Adrenal gland (tissue), 9 donors: ENCODE measurements at regions not wholly inside any gene's neighbourhood (a gene's known extent, or its start where the extent isn't known, plus 50 kb on each side); places are given as distances from the start of the nearest gene placed in this dataset.

ENCODE experiments used
- DNase-seq, 7 donors: peaks; one replicate each; pipeline ENCODE4 v3.0.0-alpha.2; 2019 to 2020
- H3K27ac ChIP-seq, 5 donors: fragments of 200-600 bp; sonication (generic) in 4 of 5; 1 replicate in 3 of 5; 2 replicates in 2 of 5; pipeline versions ENCODE4 v1.5.1 to v1.8.0; 2016 to 2020; ENCODE audit warnings: mild to moderate bottlenecking in 1 of 5
- H3K27me3 ChIP-seq: fragments of 200-600 bp; 2 replicates; pipeline ENCODE4 v1.8.0; 2021
- H3K36me3 ChIP-seq, 2 donors: fragments of 200-600 bp; replicated peaks in 1 of 2; 1 replicate in 1 of 2; 2 replicates in 1 of 2; pipeline versions ENCODE4 v1.5.1 to v1.8.0; 2018 to 2022
- H3K4me1 ChIP-seq, 2 donors: fragments of 200-600 bp; replicated peaks in 1 of 2; 1 replicate in 1 of 2; 2 replicates in 1 of 2; pipeline versions ENCODE4 v1.5.1 to v1.8.0; 2018 to 2021
- H3K4me3 ChIP-seq, 4 donors: fragments of 200-600 bp; sonication (generic) in 3 of 4; one replicate each; pipeline ENCODE4 v1.5.1; 2016 to 2018
- H3K9me3 ChIP-seq, 3 donors: fragments of 200-600 bp; sonication (generic) in 1 of 3; replicated peaks in 1 of 3; 1 replicate in 2 of 3; 2 replicates in 1 of 3; pipeline versions ENCODE4 v1.5.1 to v1.8.0; 2016 to 2021
- POLR2A ChIP-seq, 2 donors: fragments of 450-650 bp; IDR thresholded peaks; one replicate each; pipeline ENCODE4 v1.6.1; 2017; ENCODE audit warnings: antibody characterized with exemption in 2 of 2, mild to moderate bottlenecking in 2 of 2, moderate library complexity in 1 of 2
- WGBS, 4 donors: extraction: QIAGEN DNeasy Blood & Tissue Kit in 2 of 4; methylation state at CpG; one replicate each; pipeline versions ENCODE4 v1.1.5 to v1.1.7; 2013 to 2017; 5-methylcytosine and 5-hydroxymethylcytosine counted together
- intact Hi-C, 2 donors: fragments of 100-400 bp; cut with DNase I; formaldehyde crosslinking; loops; one replicate each; pipeline versions ENCODE4 v1.14.1 to v1.15.0; 2022 to 2023
- TF ChIP-seq, protein P1 (sequence below), 6 experiments: fragments of 450-650 bp in 4 of 6; fragments of 200-600 bp in 2 of 6; sonication (generic) in 1 of 6; IDR thresholded peaks; 1 replicate in 5 of 6; 2 replicates in 1 of 6; pipeline versions ENCODE4 v1.5.1 to v1.8.0; 2016 to 2021; ENCODE audit warnings: antibody characterized with exemption in 6 of 6, mild to moderate bottlenecking in 2 of 6, moderate library complexity in 1 of 6
- donor health status: healthy with polysubstance abuse.
- donor health status: Bipolar disorder and iron deficiency.
- donor health status: DM: yes; HTN: yes; CAD: no.
- donor health status: DM: no; HTN: no; CAD: no.
- donor health status: DM: no; HTN: no; CAD: no.

DNA sequence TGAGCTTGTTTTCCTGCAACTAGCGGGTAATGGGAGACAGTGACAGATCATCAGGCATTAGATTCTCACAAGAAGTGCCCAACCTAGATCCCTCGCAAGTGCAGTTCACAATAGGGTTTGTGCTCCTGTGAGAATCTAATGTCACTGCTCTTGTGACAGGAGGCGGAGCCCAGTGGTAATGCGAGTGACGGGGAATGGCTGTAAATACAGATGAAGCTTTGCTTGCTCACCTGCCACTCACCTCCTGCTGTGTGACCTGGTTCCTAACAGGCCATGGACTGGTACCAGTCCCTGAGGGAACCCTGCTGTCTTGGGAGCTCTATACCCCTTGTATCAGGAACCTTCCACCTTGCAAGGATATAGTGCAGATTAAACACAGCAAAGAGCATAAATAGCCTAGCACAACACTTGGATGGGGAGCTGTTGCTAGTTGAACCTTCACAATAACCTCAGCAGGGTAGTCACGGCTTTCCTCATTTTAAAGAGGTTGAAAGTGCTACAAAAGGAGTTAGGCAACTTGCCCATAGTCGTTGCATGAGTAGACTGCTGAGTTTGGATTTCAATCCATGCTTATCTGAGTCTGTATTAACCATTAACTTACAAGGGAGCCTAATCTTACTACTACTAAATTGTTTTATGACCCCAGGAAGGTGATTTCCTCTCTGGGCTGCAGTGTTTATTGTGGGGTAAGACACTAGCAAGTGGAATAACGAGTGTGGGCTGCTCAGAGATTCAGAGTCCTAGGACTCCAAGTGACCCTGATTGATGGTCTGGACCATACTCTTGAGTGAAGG, 156.6 kb upstream of the ZFHX3 start:
- WGBS, 4 donors = 82 to 93% (median 89%) methylated on average over 8 of the region's 8 CpGs

DNA sequence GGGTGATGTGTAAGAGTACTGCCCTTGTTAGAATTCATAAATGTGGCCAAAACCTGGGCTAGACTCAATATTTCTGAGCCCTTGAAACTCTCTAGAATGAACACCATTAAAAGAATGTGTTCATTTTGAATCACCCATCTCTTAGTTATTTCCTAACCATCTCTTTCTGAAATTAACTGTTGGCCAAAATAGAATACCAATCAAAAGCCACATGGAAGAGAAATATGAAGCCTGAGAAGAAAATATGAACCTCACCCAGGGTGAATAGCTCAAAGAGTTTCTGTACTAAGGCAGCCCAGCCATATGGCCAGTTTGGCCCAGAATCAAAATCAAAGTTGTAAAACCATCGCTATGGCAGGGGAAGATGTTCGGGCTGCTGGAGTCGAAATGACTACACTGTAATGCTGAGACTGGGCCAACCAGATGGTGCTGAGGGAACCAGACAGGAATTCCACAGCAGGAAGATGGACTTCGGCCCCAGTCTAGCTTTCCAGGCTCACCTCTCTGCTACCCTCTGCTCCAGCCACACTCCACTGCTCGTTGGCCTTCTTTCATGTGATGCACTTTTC, 154.3 kb upstream of the ZFHX3 start:
- Histone ChIP-seq H3K4me1 (no peaks in the 10 kb centered on the region), H3K4me3 (no peak overlapping the region), H3K27ac (no peak overlapping the region), H3K9me3 (no peaks in the 10 kb centered on the region), H3K36me3 (no peaks in the 10 kb centered on the region), H3K27me3 (no peaks in the 10 kb centered on the region)
- WGBS, 4 donors = 73 to 81% (median 78%) methylated on average over 5 of the region's 5 CpGs
- no peak for TF ChIP-seq POLR2A (IDR thresholded peaks at IDR 0.05)
- TF ChIP-seq, protein P1, sequence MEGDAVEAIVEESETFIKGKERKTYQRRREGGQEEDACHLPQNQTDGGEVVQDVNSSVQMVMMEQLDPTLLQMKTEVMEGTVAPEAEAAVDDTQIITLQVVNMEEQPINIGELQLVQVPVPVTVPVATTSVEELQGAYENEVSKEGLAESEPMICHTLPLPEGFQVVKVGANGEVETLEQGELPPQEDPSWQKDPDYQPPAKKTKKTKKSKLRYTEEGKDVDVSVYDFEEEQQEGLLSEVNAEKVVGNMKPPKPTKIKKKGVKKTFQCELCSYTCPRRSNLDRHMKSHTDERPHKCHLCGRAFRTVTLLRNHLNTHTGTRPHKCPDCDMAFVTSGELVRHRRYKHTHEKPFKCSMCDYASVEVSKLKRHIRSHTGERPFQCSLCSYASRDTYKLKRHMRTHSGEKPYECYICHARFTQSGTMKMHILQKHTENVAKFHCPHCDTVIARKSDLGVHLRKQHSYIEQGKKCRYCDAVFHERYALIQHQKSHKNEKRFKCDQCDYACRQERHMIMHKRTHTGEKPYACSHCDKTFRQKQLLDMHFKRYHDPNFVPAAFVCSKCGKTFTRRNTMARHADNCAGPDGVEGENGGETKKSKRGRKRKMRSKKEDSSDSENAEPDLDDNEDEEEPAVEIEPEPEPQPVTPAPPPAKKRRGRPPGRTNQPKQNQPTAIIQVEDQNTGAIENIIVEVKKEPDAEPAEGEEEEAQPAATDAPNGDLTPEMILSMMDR (IDR thresholded peaks at IDR 0.05) = no peak
- DNase-seq = no peak
- intact Hi-C loops = no loop called here

More for the DNA sequence above, 156.6 kb upstream of the ZFHX3 start:
- Histone ChIP-seq H3K4me3 (no peak overlapping the region), H3K36me3 (no peaks in the 10 kb centered on the region), H3K4me1 (no peaks in the 10 kb centered on the region), H3K9me3 (no peaks in the 10 kb centered on the region), H3K27ac (no peak overlapping the region), H3K27me3 (no peaks in the 10 kb centered on the region)
- intact Hi-C loops = no loop called here
- TF ChIP-seq, protein P1 (IDR thresholded peaks at IDR 0.05) = no peak
- no peak for TF ChIP-seq POLR2A (IDR thresholded peaks at IDR 0.05)
- no peak for DNase-seq

DNA sequence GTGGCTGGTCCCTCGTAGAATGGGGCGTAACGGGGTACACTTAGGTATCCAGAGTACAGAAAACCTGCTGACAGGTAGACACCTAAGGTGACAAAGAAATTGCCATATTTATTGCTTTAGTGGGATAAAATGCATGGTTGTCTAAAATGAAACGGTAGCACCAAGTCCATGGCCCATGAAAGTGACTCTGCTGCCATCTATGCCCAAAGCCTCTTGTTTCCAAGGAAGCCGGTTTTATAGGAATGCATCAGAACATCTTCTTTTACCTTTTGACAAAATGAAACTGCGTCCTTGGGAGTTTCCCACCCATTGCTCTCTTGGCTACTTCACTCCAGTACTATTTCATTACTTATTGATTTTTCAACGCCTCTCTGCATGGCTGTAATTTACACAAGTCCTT, 151.3 kb upstream of the ZFHX3 start:
- no peaks in the 10 kb centered on the region for H3K9me3 ChIP-seq
- intact Hi-C loops = loop anchor here in 1 of 2 donors (10.0 kb wide), 2 partner anchors 364 to 694 kb away; no protein-coding TSS in a partner anchor
- no peaks in the 10 kb centered on the region for H3K27me3 ChIP-seq
- no peaks in the 10 kb centered on the region for H3K4me1 ChIP-seq
- no peak overlapping the region for H3K4me3 ChIP-seq
- no peaks in the 10 kb centered on the region for H3K36me3 ChIP-seq
- TF ChIP-seq, protein P1 (IDR thresholded peaks at IDR 0.05) = no peak
- no peak for TF ChIP-seq POLR2A (IDR thresholded peaks at IDR 0.05)
- H3K27ac ChIP-seq = no peak overlapping the region
- 89 to 94% (median 89%) methylated on average over 7 of the region's 7 CpGs for WGBS, 4 donors
- DNase-seq = no peak

DNA sequence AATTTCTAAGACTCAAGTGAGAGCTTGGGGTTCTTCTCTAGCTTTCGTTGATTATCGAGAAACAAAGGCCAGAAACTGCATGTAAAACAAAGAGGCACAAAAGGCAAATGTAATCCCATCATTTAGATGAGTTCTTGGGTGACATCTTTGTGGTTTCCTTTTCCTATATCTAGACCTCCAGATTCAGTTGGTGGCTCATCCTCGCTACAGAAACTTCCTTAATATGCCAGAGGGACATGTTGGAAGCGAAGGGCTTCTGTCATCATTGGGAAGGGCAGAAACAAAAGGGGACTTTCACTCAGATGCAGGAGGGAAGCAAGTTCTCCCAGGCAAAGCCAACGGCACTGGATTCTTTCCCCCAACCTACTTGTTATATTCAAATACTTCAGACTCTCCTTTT, 150.6 kb upstream of the ZFHX3 start:
- Histone ChIP-seq H3K36me3 (no peaks in the 10 kb centered on the region), H3K27me3 (no peaks in the 10 kb centered on the region), H3K9me3 (no peaks in the 10 kb centered on the region), H3K27ac (no peak overlapping the region), H3K4me1 (no peaks in the 10 kb centered on the region), H3K4me3 (no peak overlapping the region)
- intact Hi-C loops = loop anchor here in 1 of 2 donors (10.0 kb wide), 2 partner anchors 364 to 694 kb away; no protein-coding TSS in a partner anchor
- WGBS, 4 donors = 81 to 95% (median 85%) methylated on average over 5 of the region's 5 CpGs
- TF ChIP-seq, protein P1 (IDR thresholded peaks at IDR 0.05) = no peak
- no peak for TF ChIP-seq POLR2A (IDR thresholded peaks at IDR 0.05)
- DNase-seq = no peak
